Thyroid gland (tissue), 4 donors: ENCODE measurements at regions not wholly inside any gene's neighbourhood (a gene's known extent, or its start where the extent isn't known, plus 50 kb on each side); places are given as distances from the start of the nearest gene placed in this dataset.

Experiments used
- CTCF ChIP-seq, 6 experiments: fragments of 200-600 bp in 3 of 6; fragments of 450-650 bp in 3 of 6; sonication (generic) in 3 of 6; IDR thresholded peaks; one replicate each; pipeline ENCODE4 v1.5.1; 2016 to 2019; ENCODE audit warnings: antibody characterized with exemption in 6 of 6, mild to moderate bottlenecking in 2 of 6, inconsistent platforms in 1 of 6, moderate library complexity in 1 of 6
- POLR2A ChIP-seq, 2 donors: fragments of 450-650 bp; IDR thresholded peaks; one replicate each; pipeline ENCODE4 v1.6.1; 2017; ENCODE audit warnings: antibody characterized with exemption in 2 of 2, mild to moderate bottlenecking in 2 of 2, moderate library complexity in 1 of 2

DNA sequence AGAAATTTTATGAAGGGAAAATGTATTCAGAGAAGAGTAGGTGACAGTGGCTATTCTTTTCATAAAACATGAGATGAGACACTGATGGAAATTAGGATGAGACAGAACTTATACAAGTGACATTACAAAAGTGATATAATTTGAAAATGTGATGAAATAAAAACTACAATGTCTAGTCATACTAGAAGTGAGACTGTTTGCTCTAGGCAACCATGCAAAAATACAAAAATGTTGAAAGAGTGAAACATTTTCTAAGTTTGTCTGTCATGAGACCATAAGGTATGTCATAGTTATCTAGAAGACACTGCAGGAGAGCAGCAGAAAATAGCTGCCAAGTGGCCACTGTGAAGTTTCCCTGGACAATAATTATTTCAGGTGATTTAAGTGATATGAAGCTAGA, 459.5 kb downstream of the DIPK2A start:
- TF ChIP-seq CTCF (IDR thresholded peaks at IDR 0.05): no peak
- no peak for TF ChIP-seq POLR2A (IDR thresholded peaks at IDR 0.05)
